Sigmoid colon (tissue), 6 donors: ENCODE measurements at regions not wholly inside any gene's neighbourhood (a gene's known extent, or its start where the extent isn't known, plus 50 kb on each side); places are given as distances from the start of the nearest gene placed in this dataset.

Experiments used
- DNase-seq: peaks from one replicate; pipeline ENCODE4 v3.0.0-alpha.2; 2019
- H3K27ac ChIP-seq, 4 donors: fragments of 200-600 bp; sonication (generic); one replicate each; pipeline ENCODE4 v1.5.1; 2016 to 2019; ENCODE audit warnings: mild to moderate bottlenecking in 1 of 4
- H3K27me3 ChIP-seq, 3 donors: fragments of 200-600 bp; sonication (generic); one replicate each; pipeline ENCODE4 v1.5.1; 2019; ENCODE audit warnings: mild to moderate bottlenecking in 1 of 3
- H3K36me3 ChIP-seq, 4 donors: fragments of 200-600 bp; sonication (generic); one replicate each; pipeline ENCODE4 v1.5.1; 2016 to 2019
- H3K4me1 ChIP-seq, 4 donors: fragments of 200-600 bp; sonication (generic); one replicate each; pipeline ENCODE4 v1.5.1; 2017 to 2019
- H3K4me3 ChIP-seq, 4 donors: fragments of 200-600 bp; sonication (generic); one replicate each; pipeline ENCODE4 v1.5.1; 2017 to 2019; ENCODE audit warnings: mild to moderate bottlenecking in 2 of 4, moderate library complexity in 1 of 4
- H3K9me3 ChIP-seq, 4 donors: fragments of 200-600 bp in 3 of 4; sonication (generic) in 3 of 4; one replicate each; pipeline versions ENCODE4 v1.5.1 to v1.6.1; 2013 to 2019
- CTCF ChIP-seq, 4 experiments: fragments of 450-650 bp in 3 of 4; fragments of 200-600 bp in 1 of 4; IDR thresholded peaks; one replicate each; pipeline ENCODE4 v1.5.1; 2016 to 2019; ENCODE audit warnings: antibody characterized with exemption in 4 of 4, mild to moderate bottlenecking in 3 of 4, moderate library complexity in 2 of 4
- EP300 ChIP-seq, 4 donors: sonication (generic); formaldehyde crosslinking; IDR thresholded peaks; one replicate each; pipeline ENCODE4 v1.6.1; 2017; ENCODE audit warnings: antibody characterized with exemption in 4 of 4
- POLR2A ChIP-seq, 2 donors: fragments of 450-650 bp; IDR thresholded peaks; one replicate each; pipeline ENCODE4 v1.6.1; 2016; ENCODE audit warnings: antibody characterized with exemption in 2 of 2, mild to moderate bottlenecking in 2 of 2, moderate library complexity in 2 of 2
- POLR2AphosphoS5 ChIP-seq, 4 donors: sonication (generic); formaldehyde crosslinking; IDR thresholded peaks; one replicate each; pipeline ENCODE4 v1.6.1; 2017; ENCODE audit warnings: antibody characterized with exemption in 4 of 4
- WGBS, 2 donors: extraction: QIAGEN DNeasy Blood & Tissue Kit; methylation state at CpG; one replicate each; pipeline ENCODE4 v1.1.7; 2013; 5-methylcytosine and 5-hydroxymethylcytosine counted together
- intact Hi-C: fragments of 100-400 bp; cut with DNase I; formaldehyde crosslinking; loops from one replicate; pipeline ENCODE4 v1.15.1; 2023
- donor health status: healthy with polysubstance abuse.
- donor health status: healthy.

DNA sequence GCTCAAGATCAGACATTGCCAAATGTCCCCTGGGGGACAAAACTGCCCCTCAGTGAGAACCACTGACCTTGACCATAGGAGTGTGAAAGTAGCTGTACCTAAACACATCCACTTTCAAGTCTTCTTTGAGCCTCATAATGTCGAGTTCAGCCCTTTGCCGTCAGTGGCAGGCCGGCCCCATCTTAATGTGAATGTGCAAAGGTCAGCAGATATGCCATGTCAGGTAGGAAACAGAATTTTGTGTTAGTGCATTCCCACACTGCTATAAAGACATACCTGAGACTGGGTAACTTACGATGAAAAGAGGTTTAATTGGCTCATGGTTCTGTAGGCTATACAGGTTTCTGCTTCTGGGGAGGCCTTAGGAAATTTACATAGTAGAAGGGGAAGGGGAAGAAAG is 95.1 kb upstream of the PIRT start:
- no peak for DNase-seq
- TF ChIP-seq POLR2AphosphoS5 (IDR thresholded peaks at IDR 0.05) (no peak), EP300 (IDR thresholded peaks at IDR 0.05) (no peak), POLR2A (IDR thresholded peaks at IDR 0.05) (no peak), CTCF (IDR thresholded peaks at IDR 0.05) (no peak)
- H3K4me1 ChIP-seq, result no peaks in the 10 kb centered on the region
- intact Hi-C loops, result no loop called here
- WGBS, 2 donors, result 91 to 93% methylated on average over 4 of the region's 4 CpGs
- H3K27ac ChIP-seq, result no peak overlapping the region
- no peaks in the 10 kb centered on the region for H3K36me3 ChIP-seq
- peaks cover 0 to 5% (median 0%) of the 10 kb centered on the region in 3 donors for H3K27me3 ChIP-seq
- H3K9me3 ChIP-seq, result no peaks in the 10 kb centered on the region
- no peak overlapping the region for H3K4me3 ChIP-seq

DNA sequence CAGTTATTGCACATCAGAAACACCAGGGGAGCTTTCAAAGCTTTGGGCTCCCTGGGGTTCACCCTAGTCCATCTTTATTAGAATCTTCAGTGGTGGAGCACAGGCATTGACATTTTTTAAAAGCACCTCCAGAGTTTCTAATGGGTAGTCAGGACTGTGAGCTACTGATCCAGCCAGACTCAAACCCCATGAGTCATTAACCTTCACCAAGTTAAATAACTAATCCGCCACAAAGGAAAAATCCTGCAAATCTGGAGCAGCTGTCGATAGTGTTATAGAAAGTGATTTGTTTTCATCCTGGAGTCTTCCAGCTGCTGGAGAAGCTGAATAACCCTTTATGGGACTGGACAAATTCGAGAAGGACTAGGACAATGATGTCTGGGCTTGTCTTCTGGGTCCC is 93.2 kb upstream of the PIRT start:
- DNase-seq, result no peak
- H3K36me3 ChIP-seq, result no peaks in the 10 kb centered on the region
- no peaks in the 10 kb centered on the region for H3K9me3 ChIP-seq
- TF ChIP-seq CTCF (IDR thresholded peaks at IDR 0.05) (no peak), POLR2AphosphoS5 (IDR thresholded peaks at IDR 0.05) (no peak), POLR2A (IDR thresholded peaks at IDR 0.05) (no peak), EP300 (IDR thresholded peaks at IDR 0.05) (no peak)
- no peak overlapping the region for H3K4me3 ChIP-seq
- no peaks in the 10 kb centered on the region for H3K27me3 ChIP-seq
- H3K4me1 ChIP-seq, result no peaks in the 10 kb centered on the region
- 29 to 53% methylated on average over 3 of the region's 3 CpGs for WGBS, 2 donors
- H3K27ac ChIP-seq, result no peak overlapping the region
- intact Hi-C loops, result no loop called here

GRCh38 chr17:10927712-10928111 is 89.8 kb upstream of the PIRT start:
- TF ChIP-seq POLR2AphosphoS5 (IDR thresholded peaks at IDR 0.05) (no peak), CTCF (IDR thresholded peaks at IDR 0.05) (no peak), POLR2A (IDR thresholded peaks at IDR 0.05) (no peak), EP300 (IDR thresholded peaks at IDR 0.05) (no peak)
- no peaks in the 10 kb centered on the region for H3K4me1 ChIP-seq
- no peaks in the 10 kb centered on the region for H3K9me3 ChIP-seq
- 93 to 94% methylated on average over 2 of the region's 2 CpGs for WGBS, 2 donors
- intact Hi-C loops, result no loop called here
- H3K36me3 ChIP-seq, result no peaks in the 10 kb centered on the region
- H3K27me3 ChIP-seq, result no peaks in the 10 kb centered on the region
- no peak for DNase-seq
- H3K4me3 ChIP-seq, result no peak overlapping the region
- no peak overlapping the region for H3K27ac ChIP-seq

DNA sequence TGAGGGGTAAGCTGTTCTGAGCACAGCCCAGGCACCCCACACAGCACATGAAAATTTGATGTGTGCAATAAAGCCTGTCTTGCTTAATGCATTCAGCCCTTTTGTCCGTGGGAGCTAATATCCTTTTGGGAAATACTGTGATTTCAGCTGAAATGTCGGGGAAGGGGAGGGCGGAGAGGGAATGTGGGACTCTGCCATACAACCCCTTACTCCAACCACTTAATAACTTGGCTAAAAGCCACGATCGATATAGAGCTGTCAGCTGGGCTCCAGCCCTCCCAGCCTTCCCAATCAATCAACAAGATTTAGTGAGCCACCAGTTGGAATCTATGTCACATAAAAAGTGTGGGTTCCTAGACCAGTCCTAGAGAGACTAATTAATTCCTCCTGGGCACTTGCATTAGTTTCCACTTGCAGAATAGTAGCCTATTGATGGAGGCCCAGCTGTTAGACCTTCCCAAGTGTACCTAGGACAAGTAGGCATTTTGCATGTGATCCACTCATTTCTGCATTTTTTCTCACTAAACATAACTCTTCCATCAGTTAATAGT is 82.7 kb upstream of the PIRT start:
- Histone ChIP-seq H3K27me3 (no peaks in the 10 kb centered on the region), H3K27ac (no peak overlapping the region), H3K9me3 (no peaks in the 10 kb centered on the region), H3K36me3 (no peaks in the 10 kb centered on the region), H3K4me3 (no peak overlapping the region), H3K4me1 (no peaks in the 10 kb centered on the region)
- intact Hi-C loops, result no loop called here
- no peak for DNase-seq
- 85 to 91% methylated on average over 5 of the region's 5 CpGs for WGBS, 2 donors
- no peak for TF ChIP-seq CTCF (IDR thresholded peaks at IDR 0.05)
- no peak for TF ChIP-seq POLR2A (IDR thresholded peaks at IDR 0.05)
- no peak for TF ChIP-seq POLR2AphosphoS5 (IDR thresholded peaks at IDR 0.05)
- no peak for TF ChIP-seq EP300 (IDR thresholded peaks at IDR 0.05)

DNA sequence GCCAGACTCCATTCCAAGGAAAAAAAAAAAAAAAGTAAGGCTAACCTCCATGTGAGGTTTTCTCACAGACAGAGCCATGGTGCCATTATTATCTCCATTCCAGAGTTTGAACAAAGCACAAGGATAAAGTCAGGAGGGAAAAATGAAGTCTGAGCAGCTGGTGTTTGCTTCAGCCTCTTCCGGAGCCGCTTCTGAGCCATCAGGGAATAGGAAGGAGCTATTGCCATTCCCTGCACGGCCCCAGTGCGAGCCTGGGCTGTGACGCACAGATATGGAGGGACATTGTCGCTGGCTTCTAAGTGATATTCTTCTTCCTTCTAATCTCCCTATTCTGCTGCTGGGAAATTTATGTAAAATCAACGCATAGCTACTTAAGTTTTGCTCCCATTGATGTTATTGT is 69.5 kb upstream of the PIRT start:
- H3K27ac ChIP-seq, result no peak overlapping the region
- intact Hi-C loops, result no loop called here
- WGBS, 2 donors, result 88 to 91% methylated on average over 7 of the region's 7 CpGs
- DNase-seq, result no peak
- no peaks in the 10 kb centered on the region for H3K36me3 ChIP-seq
- H3K27me3 ChIP-seq, result no peaks in the 10 kb centered on the region
- TF ChIP-seq POLR2A (IDR thresholded peaks at IDR 0.05) (no peak), CTCF (IDR thresholded peaks at IDR 0.05) (no peak), EP300 (IDR thresholded peaks at IDR 0.05) (no peak), POLR2AphosphoS5 (IDR thresholded peaks at IDR 0.05) (no peak)
- no peak overlapping the region for H3K4me3 ChIP-seq
- H3K4me1 ChIP-seq, result no peaks in the 10 kb centered on the region
- peaks cover 0 to 5% (median 2%) of the 10 kb centered on the region in 4 donors for H3K9me3 ChIP-seq
